ENCODE measurements at regions not wholly inside any gene's neighbourhood (a gene's known extent, or its start where the extent isn't known, plus 50 kb on each side); places are given as distances from the start of the nearest gene placed in this dataset.

DNA sequence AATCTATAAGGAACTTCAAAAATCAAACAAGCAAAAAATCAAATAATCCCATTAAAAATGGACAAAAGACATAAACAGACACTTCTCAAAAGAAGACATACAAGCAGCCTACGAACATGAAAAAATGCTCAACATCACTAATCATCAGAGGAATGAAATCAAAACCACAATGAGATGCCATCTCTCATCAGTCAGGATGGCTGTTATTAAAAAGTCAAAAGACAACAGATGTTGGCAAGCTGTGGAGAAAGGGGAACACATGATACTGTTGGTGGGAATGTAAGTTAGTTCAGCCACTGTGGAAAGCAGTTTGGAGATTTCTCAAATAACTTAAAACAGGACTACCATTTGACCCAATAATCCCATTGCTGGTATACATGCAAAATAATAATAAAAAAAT lies 226.4 kb downstream of the S1PR1 start:
- TF ChIP-seq, protein P1, sequence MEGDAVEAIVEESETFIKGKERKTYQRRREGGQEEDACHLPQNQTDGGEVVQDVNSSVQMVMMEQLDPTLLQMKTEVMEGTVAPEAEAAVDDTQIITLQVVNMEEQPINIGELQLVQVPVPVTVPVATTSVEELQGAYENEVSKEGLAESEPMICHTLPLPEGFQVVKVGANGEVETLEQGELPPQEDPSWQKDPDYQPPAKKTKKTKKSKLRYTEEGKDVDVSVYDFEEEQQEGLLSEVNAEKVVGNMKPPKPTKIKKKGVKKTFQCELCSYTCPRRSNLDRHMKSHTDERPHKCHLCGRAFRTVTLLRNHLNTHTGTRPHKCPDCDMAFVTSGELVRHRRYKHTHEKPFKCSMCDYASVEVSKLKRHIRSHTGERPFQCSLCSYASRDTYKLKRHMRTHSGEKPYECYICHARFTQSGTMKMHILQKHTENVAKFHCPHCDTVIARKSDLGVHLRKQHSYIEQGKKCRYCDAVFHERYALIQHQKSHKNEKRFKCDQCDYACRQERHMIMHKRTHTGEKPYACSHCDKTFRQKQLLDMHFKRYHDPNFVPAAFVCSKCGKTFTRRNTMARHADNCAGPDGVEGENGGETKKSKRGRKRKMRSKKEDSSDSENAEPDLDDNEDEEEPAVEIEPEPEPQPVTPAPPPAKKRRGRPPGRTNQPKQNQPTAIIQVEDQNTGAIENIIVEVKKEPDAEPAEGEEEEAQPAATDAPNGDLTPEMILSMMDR (IDR thresholded peaks at IDR 0.05): no peak
- no peak for TF ChIP-seq EZH2phosphoT487 (IDR thresholded peaks at IDR 0.05)
- no peak for TF ChIP-seq EZH2 (IDR thresholded peaks at IDR 0.05)

Data from neural progenitor cell (in vitro differentiated cells).